ENCODE measurements at regions not wholly inside any gene's neighbourhood (a gene's known extent, or its start where the extent isn't known, plus 50 kb on each side); places are given as distances from the start of the nearest gene placed in this dataset.
A peak's percentile ranks its signal among the peaks of the same experiment; 100 is the strongest.

DNA sequence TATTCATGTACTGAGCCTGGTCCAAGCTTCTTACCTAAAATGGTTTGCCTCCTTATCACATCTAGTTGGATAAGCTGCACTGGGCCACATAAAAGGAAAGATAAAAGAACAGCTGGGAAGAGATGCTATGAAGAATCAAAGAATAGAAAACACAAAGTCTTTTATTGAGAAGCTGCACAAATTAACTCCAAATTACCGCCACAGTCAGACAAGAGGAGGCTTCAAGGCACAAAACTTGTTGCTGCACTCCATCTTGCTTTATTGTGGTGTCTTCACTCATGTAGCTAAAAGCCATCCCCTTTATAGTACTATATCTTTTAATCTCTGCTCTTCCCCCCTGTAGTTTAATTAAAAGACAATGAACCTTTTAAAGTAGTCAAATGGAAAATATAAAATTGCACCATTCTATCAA lies 330.6 kb upstream of the PMFBP1 start:
- H3K4me1 Mint-ChIP-seq: peaks cover 2% of the 10 kb centered on the region
- no peaks in the 10 kb centered on the region for H3K27me3 Mint-ChIP-seq
- H3K4me3 Mint-ChIP-seq: no peak overlapping the region
- H3K9me3 Mint-ChIP-seq: no peaks in the 10 kb centered on the region
- H3K27ac Mint-ChIP-seq: no peak overlapping the region
- ATAC-seq (ENCODE audit: low read depth) (no peak), DNase-seq (no peak)
- peaks cover 2% of the 10 kb centered on the region for H3K36me3 Mint-ChIP-seq
- POLR2A ChIA-PET: no interaction called here

DNA sequence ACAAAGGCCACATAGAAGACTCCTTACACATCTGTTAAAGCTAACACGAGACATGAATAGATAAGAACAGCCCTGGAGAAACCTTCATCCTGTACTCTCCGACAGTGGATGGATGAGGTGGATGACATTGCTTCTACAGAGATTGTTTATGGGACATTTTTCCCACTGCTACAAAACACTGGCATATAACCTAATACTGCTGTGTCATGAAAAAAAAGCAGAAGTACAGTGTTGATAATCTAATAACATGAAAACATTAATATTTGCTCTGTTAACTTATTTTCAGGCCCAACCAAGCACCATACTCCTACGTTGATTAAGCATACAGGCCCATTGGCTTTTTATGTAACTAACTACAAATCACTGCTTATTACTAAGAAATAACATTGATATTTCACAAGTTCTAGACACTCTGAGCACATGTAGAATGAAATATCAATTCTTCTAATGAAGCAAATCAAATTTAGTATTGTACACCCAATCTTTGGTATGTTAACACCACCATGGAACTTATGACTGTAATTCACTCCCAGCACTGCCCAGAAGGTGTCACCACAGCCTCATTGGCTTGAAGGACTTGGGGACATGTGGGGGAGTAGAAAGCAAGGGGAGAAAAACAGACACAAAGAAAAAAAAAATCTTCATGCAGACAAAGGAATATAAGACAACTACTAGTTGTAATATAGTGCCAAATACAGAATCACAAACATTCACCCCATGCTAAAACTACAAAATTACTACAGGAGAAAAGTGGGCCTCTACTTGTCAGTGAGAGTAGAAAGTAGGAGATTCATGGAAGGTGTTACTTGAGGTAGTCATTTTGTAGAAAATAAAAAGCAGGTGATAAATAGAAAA lies 330.0 kb upstream of the PMFBP1 start:
- peak; percentile 47 for DNase-seq
- Mint-ChIP-seq H3K36me3 (peaks cover 2% of the 10 kb centered on the region), H3K4me3 (no peak overlapping the region), H3K27ac (no peak overlapping the region), H3K4me1 (peaks cover 2% of the 10 kb centered on the region), H3K27me3 (no peaks in the 10 kb centered on the region), H3K9me3 (no peaks in the 10 kb centered on the region)
- ATAC-seq (ENCODE audit: low read depth): peak; percentile 66
- POLR2A ChIA-PET: no interaction called here

DNA sequence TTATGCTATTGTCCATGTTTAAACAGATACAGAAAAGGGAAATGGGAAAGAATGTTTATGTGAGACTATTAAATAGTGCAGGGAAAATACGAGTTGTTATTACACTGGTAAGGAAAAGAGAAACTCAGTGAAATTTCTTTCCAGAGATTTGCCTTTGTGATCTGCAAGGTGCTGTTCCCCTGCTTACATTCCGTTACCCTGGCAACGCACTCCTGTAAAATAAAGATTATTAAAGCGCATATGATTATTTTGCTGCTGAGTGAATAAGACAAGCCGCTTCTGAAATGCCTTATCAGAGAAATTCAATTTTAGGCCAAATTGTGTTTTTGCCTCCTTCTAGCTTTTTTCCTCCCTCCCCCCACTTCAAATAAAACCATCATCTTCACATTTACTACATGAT lies 328.6 kb upstream of the PMFBP1 start:
- H3K4me3 Mint-ChIP-seq: no peak overlapping the region
- no peaks in the 10 kb centered on the region for H3K9me3 Mint-ChIP-seq
- POLR2A ChIA-PET: no interaction called here
- no peak overlapping the region for H3K27ac Mint-ChIP-seq
- DNase-seq (no peak), ATAC-seq (ENCODE audit: low read depth) (no peak)
- peaks cover 2% of the 10 kb centered on the region for H3K4me1 Mint-ChIP-seq
- peaks cover 2% of the 10 kb centered on the region for H3K36me3 Mint-ChIP-seq
- no peaks in the 10 kb centered on the region for H3K27me3 Mint-ChIP-seq

DNA sequence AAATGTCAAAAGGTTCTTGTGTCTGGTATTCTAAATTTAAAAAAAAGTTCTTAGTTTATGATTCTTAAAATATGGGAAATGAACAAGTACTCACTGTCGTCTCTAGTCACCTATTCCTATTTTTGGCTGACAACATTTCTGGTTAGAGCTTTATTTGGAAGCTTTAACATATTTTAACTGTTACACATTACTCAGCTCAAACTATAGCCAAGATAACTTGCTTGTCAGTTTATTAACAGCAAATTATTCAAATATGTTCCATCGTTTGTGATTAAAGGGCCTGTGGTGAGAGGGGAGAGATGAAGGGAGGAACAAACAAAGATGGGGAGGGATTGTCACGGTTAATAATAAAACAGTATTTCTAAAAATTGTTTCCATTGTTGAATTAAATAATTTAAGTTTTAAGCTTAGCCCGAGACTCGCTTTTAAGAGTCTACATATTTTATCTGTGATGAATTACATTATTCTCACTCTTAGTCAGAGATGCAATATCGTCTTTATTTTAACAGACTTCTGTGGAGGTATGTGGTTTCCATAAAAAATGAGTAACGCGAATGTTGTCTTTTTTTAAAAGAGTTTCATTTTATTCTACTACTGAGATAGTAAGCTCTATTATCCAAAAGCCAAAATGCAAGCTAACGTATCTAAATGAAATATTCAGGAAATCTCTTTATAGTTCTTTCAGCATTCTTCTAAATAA lies 321.9 kb upstream of the PMFBP1 start:
- POLR2A ChIA-PET: no interaction called here
- DNase-seq (no peak), ATAC-seq (ENCODE audit: low read depth) (no peak)
- no peaks in the 10 kb centered on the region for H3K4me1 Mint-ChIP-seq
- H3K27me3 Mint-ChIP-seq: no peaks in the 10 kb centered on the region
- no peak overlapping the region for H3K4me3 Mint-ChIP-seq
- no peaks in the 10 kb centered on the region for H3K9me3 Mint-ChIP-seq
- no peaks in the 10 kb centered on the region for H3K36me3 Mint-ChIP-seq
- H3K27ac Mint-ChIP-seq: no peak overlapping the region

DNA sequence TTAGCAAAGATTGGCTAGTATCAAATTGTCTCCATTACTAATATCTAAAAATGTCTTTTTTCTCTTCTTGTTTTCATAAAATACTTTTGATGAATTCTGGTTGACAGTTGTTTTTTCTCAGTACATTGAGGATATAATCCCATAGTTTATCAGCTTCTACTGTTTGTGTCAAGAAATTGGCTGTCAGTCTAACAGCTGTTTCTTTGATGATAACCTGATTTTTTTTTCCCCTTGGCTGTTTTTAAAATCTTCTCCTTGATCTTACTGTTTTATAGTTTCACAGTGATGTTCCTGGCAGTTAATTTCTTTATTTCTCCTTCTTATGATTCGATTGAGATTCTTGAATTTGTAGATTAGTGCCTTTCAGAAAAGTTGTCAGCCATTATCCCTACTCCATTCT lies 315.3 kb upstream of the PMFBP1 start:
- H3K4me1 Mint-ChIP-seq: peaks cover under 1% of the 10 kb centered on the region
- no peaks in the 10 kb centered on the region for H3K27me3 Mint-ChIP-seq
- no peaks in the 10 kb centered on the region for H3K9me3 Mint-ChIP-seq
- no peak for ATAC-seq (ENCODE audit: low read depth)
- no peak overlapping the region for H3K27ac Mint-ChIP-seq
- no peak for DNase-seq
- H3K4me3 Mint-ChIP-seq: no peak overlapping the region
- no peaks in the 10 kb centered on the region for H3K36me3 Mint-ChIP-seq
- POLR2A ChIA-PET: no interaction called here

DNA sequence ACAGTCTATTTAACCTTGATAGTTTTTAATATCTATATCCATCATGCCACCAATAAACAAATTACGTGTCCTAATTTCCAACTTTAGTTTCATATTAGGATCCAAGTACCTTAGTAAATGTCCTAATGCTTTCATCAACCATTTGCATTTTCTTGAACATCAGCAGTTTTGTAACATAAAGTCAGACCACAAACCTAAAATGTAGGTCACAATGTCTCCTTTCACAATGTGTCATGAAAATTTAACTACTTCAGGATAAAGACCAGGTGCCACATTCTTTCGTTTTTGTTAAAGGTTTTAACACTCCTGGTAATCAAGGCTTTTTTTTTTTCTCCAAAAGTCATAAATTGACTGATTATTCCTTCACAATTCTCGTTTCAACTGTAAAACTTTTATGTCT lies 310.7 kb upstream of the PMFBP1 start:
- DNase-seq (no peak), ATAC-seq (ENCODE audit: low read depth) (no peak)
- POLR2A ChIA-PET: no interaction called here
- Mint-ChIP-seq H3K36me3 (peaks cover 2% of the 10 kb centered on the region), H3K9me3 (no peaks in the 10 kb centered on the region), H3K4me3 (no peak overlapping the region), H3K27ac (no peak overlapping the region), H3K27me3 (no peaks in the 10 kb centered on the region), H3K4me1 (peaks cover 9% of the 10 kb centered on the region)

DNA sequence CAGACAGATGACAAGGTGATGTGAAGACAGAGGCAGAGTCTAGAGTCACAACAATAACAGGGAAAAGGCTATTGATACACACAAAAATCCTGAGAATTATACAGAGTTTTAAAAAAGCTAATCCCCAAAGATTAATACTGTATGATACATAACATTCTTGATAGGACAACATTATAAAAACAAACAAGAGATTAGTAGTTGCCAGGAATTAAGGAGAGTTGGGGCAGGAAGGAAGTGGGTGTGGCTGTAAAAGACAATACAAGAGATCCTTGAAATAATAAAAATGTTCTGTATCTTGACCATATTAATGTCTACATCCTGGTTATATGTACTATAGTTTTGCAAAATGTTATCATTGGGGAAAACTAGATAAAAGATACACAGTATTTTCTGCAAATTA lies 309.5 kb upstream of the PMFBP1 start:
- POLR2A ChIA-PET: no interaction called here
- no peak overlapping the region for H3K27ac Mint-ChIP-seq
- DNase-seq: no peak
- H3K27me3 Mint-ChIP-seq: no peaks in the 10 kb centered on the region
- no peaks in the 10 kb centered on the region for H3K9me3 Mint-ChIP-seq
- no peak overlapping the region for H3K4me3 Mint-ChIP-seq
- H3K4me1 Mint-ChIP-seq: peaks cover 9% of the 10 kb centered on the region
- peaks cover 2% of the 10 kb centered on the region for H3K36me3 Mint-ChIP-seq
- no peak for ATAC-seq (ENCODE audit: low read depth)

DNA sequence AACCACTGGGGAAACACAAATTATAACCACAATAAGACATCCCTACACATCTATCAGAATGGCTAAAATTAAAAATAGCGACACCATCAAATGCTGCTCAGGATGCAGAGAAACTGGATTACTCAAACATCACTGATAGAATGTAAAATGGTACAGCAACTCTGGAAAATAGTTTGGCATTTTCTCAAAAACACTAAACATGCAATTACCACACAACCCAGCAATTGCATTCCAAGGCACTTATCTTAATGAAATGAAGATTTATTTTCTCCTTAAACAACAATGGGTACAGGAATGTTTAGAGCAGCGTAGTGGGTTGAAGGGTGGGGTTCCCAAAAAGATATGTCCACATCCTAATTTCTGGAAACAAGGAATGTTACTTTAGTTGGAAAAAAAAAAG lies 309.0 kb upstream of the PMFBP1 start:
- Mint-ChIP-seq H3K4me3 (no peak overlapping the region), H3K9me3 (no peaks in the 10 kb centered on the region), H3K36me3 (peaks cover 2% of the 10 kb centered on the region), H3K4me1 (peaks cover 9% of the 10 kb centered on the region), H3K27me3 (no peaks in the 10 kb centered on the region), H3K27ac (no peak overlapping the region)
- DNase-seq (no peak), ATAC-seq (ENCODE audit: low read depth) (no peak)
- POLR2A ChIA-PET: no interaction called here

DNA sequence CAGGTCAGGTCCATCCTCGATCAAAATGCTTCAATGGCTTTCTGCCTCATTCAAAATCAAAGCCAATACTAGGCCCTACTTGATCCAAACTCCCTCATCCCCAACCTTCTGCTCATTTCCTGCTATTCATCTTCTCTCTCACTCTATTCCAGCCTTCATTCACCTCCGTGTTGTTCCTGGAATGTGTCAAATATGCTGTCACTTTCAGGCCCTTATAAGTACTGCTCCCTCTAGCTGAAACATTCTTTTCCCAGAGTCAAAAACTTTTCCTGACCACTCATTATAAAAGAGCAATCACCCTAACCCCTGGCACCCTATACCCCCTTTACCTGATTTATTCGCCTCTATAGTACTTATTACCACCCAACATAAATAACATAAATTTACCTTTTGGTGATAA lies 303.7 kb upstream of the PMFBP1 start:
- H3K4me1 Mint-ChIP-seq: peaks cover 6% of the 10 kb centered on the region
- H3K4me3 Mint-ChIP-seq: no peak overlapping the region
- DNase-seq: no peak
- no peaks in the 10 kb centered on the region for H3K27me3 Mint-ChIP-seq
- H3K9me3 Mint-ChIP-seq: no peaks in the 10 kb centered on the region
- no peak overlapping the region for H3K27ac Mint-ChIP-seq
- ATAC-seq (ENCODE audit: low read depth): no peak
- peaks cover 2% of the 10 kb centered on the region for H3K36me3 Mint-ChIP-seq
- POLR2A ChIA-PET: no interaction called here

DNA sequence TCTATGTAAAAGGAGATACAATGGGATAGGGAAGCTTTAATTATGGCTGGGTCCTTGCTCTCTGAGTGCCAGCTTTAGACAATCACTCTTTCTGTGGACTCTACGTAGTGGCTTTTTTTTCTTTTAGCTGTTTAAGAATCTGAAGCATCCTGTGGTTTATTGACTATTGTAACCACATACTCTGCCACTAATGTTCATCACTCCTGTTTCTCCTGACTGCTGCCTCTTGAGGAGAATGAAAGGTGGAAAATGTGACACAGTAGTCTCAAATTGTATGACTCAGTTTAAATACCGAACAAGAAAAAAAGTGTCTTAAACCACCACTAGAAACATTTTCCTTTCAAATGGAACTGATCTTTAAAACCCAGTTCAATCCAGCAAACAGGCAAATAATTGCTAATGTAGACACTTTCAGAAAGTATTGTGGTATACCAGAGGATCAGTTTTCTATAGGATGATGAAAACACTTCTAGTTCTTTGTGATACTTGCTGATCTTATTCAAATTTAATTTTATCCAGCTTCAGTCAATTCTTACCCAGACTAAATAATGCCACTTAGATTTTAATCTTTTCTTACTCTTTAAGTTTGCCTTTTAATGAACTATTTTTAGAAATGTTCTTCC lies 302.7 kb upstream of the PMFBP1 start:
- ATAC-seq (ENCODE audit: low read depth): peak; percentile 33
- Mint-ChIP-seq H3K4me1 (peaks cover 6% of the 10 kb centered on the region), H3K9me3 (no peaks in the 10 kb centered on the region), H3K4me3 (no peak overlapping the region), H3K36me3 (peaks cover 2% of the 10 kb centered on the region), H3K27ac (no peak overlapping the region), H3K27me3 (no peaks in the 10 kb centered on the region)
- POLR2A ChIA-PET: interaction anchor here (0.5 kb wide), 1 partner anchor 322 kb away, joined by 3 read pairs; no protein-coding TSS in a partner anchor
- no peak for DNase-seq

DNA sequence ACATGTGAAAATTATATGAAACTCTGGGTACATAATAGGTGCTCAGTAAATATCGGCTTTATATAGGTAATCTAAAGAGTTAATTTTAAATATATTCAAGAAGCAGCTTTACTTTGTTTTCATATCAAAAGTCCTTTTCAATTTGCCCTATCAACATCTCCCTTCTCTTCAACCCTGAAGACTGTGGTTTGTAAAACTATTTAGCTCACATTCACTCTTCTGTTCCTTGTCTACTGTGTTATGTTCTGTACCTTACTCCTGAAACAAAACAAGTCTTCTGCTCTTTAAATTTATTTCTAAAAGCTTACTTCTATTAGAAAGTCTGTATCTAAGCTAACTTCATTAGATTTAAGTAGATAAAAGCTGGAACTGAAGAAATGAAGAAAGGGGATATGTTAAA lies 301.7 kb upstream of the PMFBP1 start:
- Mint-ChIP-seq H3K27me3 (no peaks in the 10 kb centered on the region), H3K4me3 (no peak overlapping the region), H3K27ac (no peak overlapping the region), H3K9me3 (no peaks in the 10 kb centered on the region), H3K4me1 (peaks cover 6% of the 10 kb centered on the region), H3K36me3 (peaks cover 2% of the 10 kb centered on the region)
- no peak for ATAC-seq (ENCODE audit: low read depth)
- DNase-seq: no peak
- POLR2A ChIA-PET: no interaction called here

DNA sequence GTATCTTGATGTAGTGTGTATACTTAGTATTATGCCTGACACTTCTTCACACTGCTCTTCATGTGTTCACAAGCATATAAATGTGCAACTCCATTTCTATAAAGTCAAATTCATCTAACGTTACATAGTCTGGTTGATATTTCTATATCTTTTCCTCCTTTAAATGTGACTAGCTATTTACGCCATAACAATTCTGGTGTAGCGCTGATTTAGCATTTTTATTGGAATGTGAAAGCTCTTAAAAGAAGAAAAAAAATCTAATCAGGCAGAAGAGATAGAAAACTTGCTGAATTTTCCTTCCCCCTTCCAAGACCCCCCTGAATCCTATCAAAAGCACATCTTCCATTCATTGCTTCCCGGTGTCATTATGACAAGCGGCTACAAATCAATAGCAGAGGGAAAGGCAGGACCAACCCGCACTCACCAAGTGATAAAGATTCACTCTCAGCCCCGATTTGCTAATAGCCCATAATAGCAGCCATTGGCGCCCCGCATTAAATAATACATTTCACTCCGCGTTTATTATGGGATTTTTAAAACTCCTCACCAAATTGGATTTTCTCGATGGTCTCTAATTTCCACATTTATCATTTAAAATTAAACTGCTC lies 299.5 kb upstream of the PMFBP1 start:
- Mint-ChIP-seq H3K27ac (no peak overlapping the region), H3K4me1 (peaks cover 6% of the 10 kb centered on the region), H3K27me3 (no peaks in the 10 kb centered on the region), H3K4me3 (no peak overlapping the region), H3K9me3 (no peaks in the 10 kb centered on the region), H3K36me3 (no peaks in the 10 kb centered on the region)
- POLR2A ChIA-PET: no interaction called here
- DNase-seq (no peak), ATAC-seq (ENCODE audit: low read depth) (no peak)

DNA sequence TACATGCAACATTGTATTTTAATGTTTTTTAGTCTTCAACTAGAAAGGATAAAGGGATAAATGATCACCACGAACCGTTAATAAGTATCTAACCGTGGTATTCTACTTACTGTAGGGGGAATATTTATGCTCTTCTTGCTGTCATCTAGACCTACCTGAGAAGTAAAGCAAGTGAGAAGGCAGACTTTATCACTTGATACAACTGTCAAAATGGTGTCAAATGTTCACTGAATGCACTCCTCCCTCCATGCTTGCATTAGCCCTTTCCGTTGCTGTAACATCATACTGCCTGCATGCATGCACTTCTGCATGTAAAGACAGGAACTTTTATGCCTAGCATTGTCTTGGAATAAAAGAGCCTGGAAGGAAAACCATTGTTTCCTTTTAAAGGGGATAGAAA lies 298.6 kb upstream of the PMFBP1 start:
- no peak overlapping the region for H3K27ac Mint-ChIP-seq
- ATAC-seq (ENCODE audit: low read depth) (no peak), DNase-seq (no peak)
- H3K36me3 Mint-ChIP-seq: no peaks in the 10 kb centered on the region
- POLR2A ChIA-PET: no interaction called here
- H3K4me3 Mint-ChIP-seq: no peak overlapping the region
- no peaks in the 10 kb centered on the region for H3K9me3 Mint-ChIP-seq
- H3K4me1 Mint-ChIP-seq: peaks cover 6% of the 10 kb centered on the region
- no peaks in the 10 kb centered on the region for H3K27me3 Mint-ChIP-seq

DNA sequence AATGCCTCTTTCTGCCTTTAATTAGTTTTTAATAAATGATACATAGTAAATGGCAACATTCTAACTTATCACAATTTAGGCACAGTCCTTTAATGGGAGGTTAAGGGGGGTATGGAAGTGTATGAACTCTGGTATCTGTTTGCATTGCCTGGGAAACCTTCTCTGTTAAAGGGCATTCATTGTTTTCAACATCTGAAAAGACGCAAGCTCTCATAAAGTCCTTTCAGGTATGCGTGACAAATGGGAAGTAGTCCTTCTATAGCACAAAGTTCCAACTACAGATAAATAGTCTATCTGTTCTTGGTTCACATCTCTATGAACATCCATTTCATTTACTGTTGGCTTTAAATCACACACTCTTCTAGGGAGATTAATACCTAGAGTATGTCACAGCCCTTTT lies 298.0 kb upstream of the PMFBP1 start:
- ATAC-seq (ENCODE audit: low read depth): no peak

More for the DNA sequence above, 298.0 kb upstream of the PMFBP1 start:
- no peak overlapping the region for H3K27ac Mint-ChIP-seq
- H3K9me3 Mint-ChIP-seq: no peaks in the 10 kb centered on the region
- POLR2A ChIA-PET: no interaction called here
- H3K4me3 Mint-ChIP-seq: no peak overlapping the region
- H3K36me3 Mint-ChIP-seq: no peaks in the 10 kb centered on the region
- no peak for DNase-seq
- H3K27me3 Mint-ChIP-seq: no peaks in the 10 kb centered on the region
- peaks cover 6% of the 10 kb centered on the region for H3K4me1 Mint-ChIP-seq

Data from activated naive CD8-positive, alpha-beta T cell treated with anti-CD3 and anti-CD28 coated beads, Interleukin-2, amount 10 ng/mL, durations not matched to agents 7 days and 5 days (primary cell).